WTC11 (cell line): ENCODE measurements at regions not wholly inside any gene's neighbourhood (a gene's known extent, or its start where the extent isn't known, plus 50 kb on each side); places are given as distances from the start of the nearest gene placed in this dataset.

Source experiments
- CTCF ChIP-seq: fragments of 200-600 bp; IDR thresholded peaks from 2 replicates; pipeline ENCODE4 v1.8.0; 2022; ENCODE audit warnings: antibody characterized with exemption
- USF2 ChIP-seq: sonication (generic); formaldehyde crosslinking; IDR thresholded peaks from 2 replicates; pipeline ENCODE4 v1.8.1; 2023; ENCODE audit warnings: mild to moderate bottlenecking, missing genetic modification reagents, moderate library complexity
- ZNF423 ChIP-seq: fragments of 250-450 bp; sonication (Bioruptor Pico); IDR thresholded peaks from 2 replicates; pipeline ENCODE4 v2.1.2; 2022; ENCODE audit warnings: mild to moderate bottlenecking, moderate library complexity

- TF ChIP-seq CTCF (no peak), USF2 (CRISPR knock-in tag) (no peak), ZNF423 (no peak)
Measured at GRCh38 chr4:22901631-22902030, 208.9 kb downstream of the GBA3 start.
